GM15510 (cell line): ENCODE measurements at regions not wholly inside any gene's neighbourhood (a gene's known extent, or its start where the extent isn't known, plus 50 kb on each side); places are given as distances from the start of the nearest gene placed in this dataset.
A peak's percentile ranks its signal among the peaks of the same experiment; 100 is the strongest.

Source experiments
- POLR2A ChIP-seq: IDR thresholded peaks from 3 replicates; pipeline ENCODE4 v1.6.1; 2011; ENCODE audit warnings: borderline replicate concordance; ENCODE audit not compliant: insufficient read length; ENCODE audit errors: extremely low read depth

DNA sequence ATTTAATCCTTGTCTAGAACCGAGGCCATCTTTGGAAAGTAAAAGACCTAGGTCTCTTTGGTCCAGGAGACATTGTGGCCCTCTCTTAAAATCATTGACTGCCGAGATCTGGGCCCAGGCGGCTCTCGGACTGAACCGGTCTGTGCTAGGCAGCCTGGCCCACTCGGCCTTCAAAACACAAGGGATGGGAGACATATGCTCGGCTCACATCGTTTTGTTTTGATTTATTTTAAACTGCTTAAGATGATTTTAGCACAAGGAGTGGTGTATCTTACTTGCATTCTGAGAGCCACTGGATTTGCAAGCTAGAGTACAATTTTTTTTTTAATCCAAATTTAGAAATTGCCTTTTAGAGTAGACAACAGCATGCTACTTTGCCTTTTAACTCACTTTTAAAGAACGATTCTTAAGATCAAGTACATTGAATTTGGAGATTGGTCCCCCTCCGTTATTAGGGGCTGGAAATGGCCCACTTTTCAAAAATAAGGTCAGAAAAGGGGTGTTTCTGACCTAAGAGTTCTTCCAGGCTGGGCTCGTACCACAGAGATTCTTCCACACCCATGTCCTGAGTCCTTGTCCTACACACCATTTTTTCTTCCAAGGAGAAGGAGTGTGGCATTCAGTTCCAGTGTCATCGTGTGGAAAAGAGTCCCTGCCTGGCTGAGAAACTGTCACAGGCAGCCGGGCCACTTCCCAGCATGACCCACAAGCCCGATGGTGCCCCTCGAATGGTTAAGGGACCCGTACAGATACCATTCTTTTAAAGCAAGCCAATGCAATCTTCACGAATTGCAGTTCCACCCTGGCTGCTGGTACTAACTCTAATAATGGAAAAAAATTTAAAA lies 80.5 kb upstream of the WNT7B start:
- no peak for TF ChIP-seq POLR2A

DNA sequence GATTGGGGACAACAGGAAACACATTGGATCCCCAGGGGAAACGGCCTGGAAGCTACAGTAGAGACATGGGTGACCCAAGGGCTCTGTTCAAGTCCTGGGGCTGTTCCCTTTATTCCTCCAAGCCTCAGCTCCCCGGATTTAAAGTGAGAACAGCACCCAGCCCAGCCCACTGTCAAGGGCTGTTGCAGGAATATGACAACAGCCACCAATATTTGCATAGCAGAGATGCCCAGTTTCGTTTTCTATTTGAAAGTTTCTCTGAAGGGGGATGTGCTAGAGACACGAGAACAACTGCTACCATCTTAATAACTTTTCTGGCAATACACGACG lies 81.1 kb upstream of the WNT7B start:
- TF ChIP-seq POLR2A: peak; percentile 52

DNA sequence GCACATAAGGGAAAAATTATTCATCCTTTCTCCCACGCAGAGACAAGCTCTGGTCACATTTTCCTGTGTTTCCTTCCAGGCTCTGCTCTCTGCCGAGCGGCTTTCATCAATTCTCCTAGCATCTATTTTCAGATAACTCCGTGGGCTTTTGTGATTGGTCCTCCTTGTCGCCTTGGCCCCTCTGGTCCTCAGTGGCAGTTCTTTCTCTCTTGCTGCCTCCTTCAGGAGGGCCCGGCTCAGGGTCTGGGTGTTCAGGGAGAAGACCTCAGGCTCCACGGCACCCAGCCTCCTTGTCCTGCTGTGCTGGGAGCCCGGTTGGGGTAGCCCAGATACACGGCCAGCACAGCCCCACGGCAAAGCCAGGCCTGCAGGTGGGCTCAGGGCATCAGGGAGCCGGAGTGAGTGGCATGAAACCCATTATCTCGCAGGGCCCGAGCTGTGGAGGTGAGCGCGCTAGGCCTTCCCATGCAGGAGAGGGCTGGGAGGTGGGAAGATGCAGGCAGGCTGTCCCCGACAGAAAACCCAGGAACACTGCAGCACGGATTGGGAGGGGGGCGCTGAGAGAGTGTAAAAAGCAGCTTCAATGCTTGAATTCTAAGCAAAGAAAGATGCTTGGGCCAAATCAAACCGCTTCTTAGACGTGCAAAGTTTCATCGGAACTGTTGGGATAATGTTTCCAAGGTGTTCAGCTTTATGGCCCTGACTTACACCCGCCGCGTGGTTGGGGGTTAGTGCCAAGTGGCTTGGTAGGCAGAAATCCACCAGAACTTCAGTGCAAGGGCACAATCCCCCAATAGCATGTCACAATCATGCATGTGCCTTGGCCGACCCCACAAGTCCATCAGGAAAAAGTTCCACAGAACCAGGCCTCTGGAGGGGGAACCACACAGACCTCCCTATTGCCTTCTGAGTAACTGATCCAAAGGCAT lies 81.9 kb upstream of the WNT7B start:
- TF ChIP-seq POLR2A: no peak

- no peak for TF ChIP-seq POLR2A
Measured at GRCh38 chr22:46060292-46061123, 83.5 kb upstream of the WNT7B start.

GRCh38 chr22:46061124-46061500 lies 84.2 kb upstream of the WNT7B start:
- TF ChIP-seq POLR2A: no peak

DNA sequence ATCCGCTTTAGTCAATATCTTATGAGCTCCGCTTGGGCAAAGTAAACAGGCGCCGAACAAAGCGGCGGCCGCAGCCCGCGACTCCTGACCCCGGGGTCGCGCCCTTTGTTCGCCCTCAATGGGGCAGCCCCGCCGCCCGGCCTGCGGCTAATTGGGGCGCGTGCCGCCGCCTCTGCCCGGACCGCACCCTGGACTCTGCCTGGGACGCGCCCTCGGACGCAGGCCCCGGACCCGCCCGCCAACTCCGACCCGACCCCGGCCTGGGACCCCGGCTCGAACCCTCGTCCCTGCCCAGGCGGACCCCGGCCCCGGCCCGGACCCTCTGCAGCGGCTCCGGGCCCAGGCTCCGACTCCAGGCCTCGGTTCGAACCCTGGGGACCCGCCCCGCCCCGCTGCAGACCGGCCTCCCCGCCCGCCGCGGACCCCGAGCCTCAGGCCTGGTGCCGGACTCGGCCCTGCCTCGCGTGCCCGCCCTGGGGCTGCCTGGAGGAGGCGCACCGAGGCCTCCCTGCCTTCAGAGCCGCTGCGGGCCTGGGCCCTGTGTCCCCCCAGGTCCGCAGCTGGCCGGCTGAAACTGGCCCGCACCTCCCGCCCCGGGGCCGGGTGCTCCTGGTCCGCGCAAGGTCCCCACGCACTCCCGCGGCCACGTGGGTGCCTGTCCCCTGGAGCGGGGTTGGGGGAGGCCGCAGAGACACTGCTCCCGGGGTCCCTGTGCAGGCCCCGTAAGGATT lies 84.7 kb upstream of the WNT7B start:
- TF ChIP-seq POLR2A: no peak

GRCh38 chr22:46062232-46062615 lies 85.3 kb upstream of the WNT7B start:
- TF ChIP-seq POLR2A: no peak

- no peak for TF ChIP-seq POLR2A
Measured at GRCh38 chr22:46062971-46063631, 86.1 kb upstream of the WNT7B start.

DNA sequence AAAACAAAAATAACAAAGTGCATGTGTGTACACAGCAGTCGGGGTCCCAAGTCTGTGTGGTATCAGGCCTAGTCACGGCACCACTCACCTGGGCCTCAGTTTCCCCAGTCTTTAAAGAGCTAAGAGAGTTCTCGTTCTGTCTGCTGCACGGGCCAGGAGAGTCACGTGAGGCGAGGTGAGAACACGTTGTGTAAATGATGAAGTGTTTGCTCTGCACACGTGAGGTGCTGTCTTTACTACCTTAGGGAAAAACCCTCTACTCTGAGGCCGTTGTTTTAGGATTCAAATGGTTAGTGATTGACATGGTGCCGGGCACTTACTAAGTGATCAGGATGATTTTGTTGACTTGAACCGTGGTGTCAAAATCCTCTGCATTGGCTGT lies 86.5 kb upstream of the PPARA start:
- TF ChIP-seq POLR2A: no peak

DNA sequence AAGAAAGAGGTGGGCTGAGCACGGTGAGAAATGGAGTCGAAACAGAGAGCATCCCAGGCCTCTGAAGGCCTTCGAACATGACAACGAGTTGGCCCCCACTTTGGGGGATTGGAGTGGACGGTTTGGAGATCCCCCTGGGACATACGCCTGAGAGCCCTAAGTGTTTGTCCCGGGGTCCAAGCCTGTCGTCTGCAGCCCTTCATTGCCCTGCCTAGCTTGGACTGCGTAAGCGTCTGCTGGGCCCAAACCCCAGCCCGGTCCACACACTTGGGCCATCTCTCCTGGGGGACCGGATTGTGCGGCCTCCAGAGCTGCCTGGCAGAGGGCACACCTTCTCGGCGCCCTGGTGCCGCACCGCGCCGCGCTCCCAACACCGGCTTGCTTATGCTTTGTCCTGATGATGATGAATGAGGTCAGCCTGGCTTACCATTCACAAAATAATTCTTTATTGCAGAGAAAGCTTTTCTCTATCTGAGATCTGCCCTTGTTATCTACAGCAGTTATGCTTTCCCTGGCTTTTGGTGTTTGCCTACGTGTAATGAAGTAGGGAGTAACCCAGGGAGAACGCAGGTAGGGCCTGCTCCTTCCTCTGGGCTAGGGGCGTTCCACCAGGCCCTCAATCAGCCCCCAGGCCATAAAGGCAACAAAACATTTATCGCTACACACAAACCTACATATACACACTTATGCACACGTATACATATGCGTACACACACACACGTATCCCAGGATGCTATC lies 85.9 kb upstream of the PPARA start:
- no peak for TF ChIP-seq POLR2A

GRCh38 chr22:46064966-46065666 lies 85.2 kb upstream of the PPARA start:
- TF ChIP-seq POLR2A: no peak

DNA sequence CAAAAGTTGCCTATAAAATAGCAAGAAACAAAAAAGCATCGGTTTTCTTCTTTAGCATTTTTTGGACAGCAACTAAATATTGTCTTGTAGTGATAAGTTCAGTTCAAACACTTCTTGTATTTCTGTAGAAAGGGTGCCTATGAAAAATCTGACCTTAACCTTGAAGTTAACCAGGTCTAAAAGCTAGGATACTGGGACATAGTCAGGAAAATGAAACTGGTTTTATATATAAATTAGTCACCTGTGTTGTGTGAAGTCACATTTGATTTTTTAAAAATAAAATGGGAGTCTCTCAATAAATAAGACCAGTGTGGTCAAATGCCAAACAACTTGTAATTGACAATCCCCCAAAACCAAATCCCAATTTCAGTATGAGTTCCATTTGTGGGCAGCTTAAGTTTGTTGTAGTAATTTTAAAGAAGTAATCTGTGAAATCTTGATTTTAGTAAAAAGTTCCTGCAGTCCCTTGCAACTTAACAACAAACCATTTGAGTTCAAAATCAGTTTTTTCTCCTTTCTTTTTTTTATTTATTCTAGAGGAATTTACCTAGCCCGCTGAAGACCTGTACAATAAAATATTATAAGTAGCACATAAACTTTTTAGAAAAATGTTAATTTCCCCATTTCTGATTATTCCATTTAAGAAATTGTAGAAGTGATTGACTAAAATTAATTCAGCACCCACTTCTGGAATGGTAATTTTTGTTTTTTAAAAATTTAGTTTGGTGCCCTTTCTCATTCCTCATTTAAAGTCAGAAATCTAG lies 84.5 kb upstream of the PPARA start:
- no peak for TF ChIP-seq POLR2A
